ENCODE measurements at regions not wholly inside any gene's neighbourhood (a gene's known extent, or its start where the extent isn't known, plus 50 kb on each side); places are given as distances from the start of the nearest gene placed in this dataset.

DNA sequence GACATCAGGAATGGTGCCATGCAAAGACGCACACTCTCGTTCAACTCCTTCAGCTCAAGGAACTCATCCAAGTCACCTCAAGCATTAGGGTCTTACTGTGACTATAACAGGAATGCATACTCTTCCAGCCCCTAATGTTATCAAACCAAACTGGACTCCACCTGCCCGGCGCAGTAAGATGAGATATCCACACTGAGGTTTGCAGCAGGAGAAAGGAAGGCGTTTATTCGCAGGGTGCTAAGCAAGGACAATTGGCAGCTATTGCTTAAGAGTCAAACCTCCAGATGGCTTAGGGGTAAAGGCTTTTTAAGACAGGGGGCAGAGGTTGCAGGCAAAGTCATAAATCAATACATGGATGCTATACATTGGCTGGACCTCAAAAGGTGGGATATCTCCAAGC, 159.4 kb upstream of the TAB2 start:
- no peaks in the 10 kb centered on the region for H4K20me1 ChIP-seq (ENCODE audit: low read length)
- no peaks in the 10 kb centered on the region for H3K27me3 ChIP-seq (ENCODE audit: low read length)
- ChIA-PET CTCF (no interaction called here), POLR2A (ENCODE audit: unreplicated experiment) (no interaction called here)
- no peaks in the 10 kb centered on the region for H3K79me2 ChIP-seq (ENCODE audit: low read length)
- H3K4me2 ChIP-seq (ENCODE audit: low read length) = no peak overlapping the region
- no peaks in the 10 kb centered on the region for H3K36me3 ChIP-seq (ENCODE audit: low read depth, low read length)
- H3K9ac ChIP-seq (ENCODE audit: low read length) = no peak overlapping the region
- H3K4me3 ChIP-seq (ENCODE audit: low read length) = no peak overlapping the region
- DNase-seq (no peak), ATAC-seq (no peak)
- H3K27ac ChIP-seq (ENCODE audit: low read length) = no peak overlapping the region
- no peak overlapping the region for H2AFZ ChIP-seq (ENCODE audit: low read length)
- no peaks in the 10 kb centered on the region for H3K9me2 ChIP-seq (replicated peaks; ENCODE audit: low read length)
- TF ChIP-seq, protein P1, sequence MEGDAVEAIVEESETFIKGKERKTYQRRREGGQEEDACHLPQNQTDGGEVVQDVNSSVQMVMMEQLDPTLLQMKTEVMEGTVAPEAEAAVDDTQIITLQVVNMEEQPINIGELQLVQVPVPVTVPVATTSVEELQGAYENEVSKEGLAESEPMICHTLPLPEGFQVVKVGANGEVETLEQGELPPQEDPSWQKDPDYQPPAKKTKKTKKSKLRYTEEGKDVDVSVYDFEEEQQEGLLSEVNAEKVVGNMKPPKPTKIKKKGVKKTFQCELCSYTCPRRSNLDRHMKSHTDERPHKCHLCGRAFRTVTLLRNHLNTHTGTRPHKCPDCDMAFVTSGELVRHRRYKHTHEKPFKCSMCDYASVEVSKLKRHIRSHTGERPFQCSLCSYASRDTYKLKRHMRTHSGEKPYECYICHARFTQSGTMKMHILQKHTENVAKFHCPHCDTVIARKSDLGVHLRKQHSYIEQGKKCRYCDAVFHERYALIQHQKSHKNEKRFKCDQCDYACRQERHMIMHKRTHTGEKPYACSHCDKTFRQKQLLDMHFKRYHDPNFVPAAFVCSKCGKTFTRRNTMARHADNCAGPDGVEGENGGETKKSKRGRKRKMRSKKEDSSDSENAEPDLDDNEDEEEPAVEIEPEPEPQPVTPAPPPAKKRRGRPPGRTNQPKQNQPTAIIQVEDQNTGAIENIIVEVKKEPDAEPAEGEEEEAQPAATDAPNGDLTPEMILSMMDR (conservative IDR thresholded peaks at IDR 0.05; ENCODE audit: low read depth, low read length) = no peak
- TF ChIP-seq EZH2phosphoT487 (IDR thresholded peaks at IDR 0.05; ENCODE audit: borderline replicate concordance, low read length) (no peak), EZH2 (IDR thresholded peaks at IDR 0.05; ENCODE audit: low read length, unreplicated experiment) (no peak)
- intact Hi-C loops (cut with micrococcal nuclease) = no loop called here
- H3K4me1 ChIP-seq (ENCODE audit: insufficient read depth, low read length) = no peaks in the 10 kb centered on the region
- no peaks in the 10 kb centered on the region for H3F3A ChIP-seq (ENCODE audit: low read length, unreplicated experiment)
- no peaks in the 10 kb centered on the region for H3K9me3 ChIP-seq (ENCODE audit: low read length)
- no TSS peak for BruUV-seq (replicated peaks)

GRCh38 chr6:149160943-149161342, 156.6 kb upstream of the TAB2 start:
- POLR2A ChIA-PET (ENCODE audit: unreplicated experiment) = no interaction called here
- Histone ChIP-seq H3K9ac (ENCODE audit: low read length) (no peak overlapping the region), H3K79me2 (ENCODE audit: low read length) (no peaks in the 10 kb centered on the region), H3K27ac (ENCODE audit: low read length) (no peak overlapping the region), H3F3A (ENCODE audit: low read length, unreplicated experiment) (no peaks in the 10 kb centered on the region), H3K4me1 (ENCODE audit: insufficient read depth, low read length) (0 out of 2 replicates have a peak, but pooled peaks cover under 1% of the 10 kb centered on the region), H3K4me3 (ENCODE audit: low read length) (no peak overlapping the region), H4K20me1 (ENCODE audit: low read length) (no peaks in the 10 kb centered on the region), H3K36me3 (ENCODE audit: low read depth, low read length) (no peaks in the 10 kb centered on the region), H3K27me3 (ENCODE audit: low read length) (no peaks in the 10 kb centered on the region), H3K9me3 (ENCODE audit: low read length) (no peaks in the 10 kb centered on the region), H3K4me2 (ENCODE audit: low read length) (no peak overlapping the region), H2AFZ (ENCODE audit: low read length) (no peak overlapping the region), H3K9me2 (replicated peaks; ENCODE audit: low read length) (no peaks in the 10 kb centered on the region)
- intact Hi-C loops (cut with micrococcal nuclease) = no loop called here
- TF ChIP-seq EZH2 (IDR thresholded peaks at IDR 0.05; ENCODE audit: low read length, unreplicated experiment) (no peak), EZH2phosphoT487 (IDR thresholded peaks at IDR 0.05; ENCODE audit: borderline replicate concordance, low read length) (no peak)
- TF ChIP-seq, protein P1 (conservative IDR thresholded peaks at IDR 0.05; ENCODE audit: low read depth, low read length) = no peak
- CTCF ChIA-PET = no interaction called here
- ATAC-seq = no peak
- no TSS peak for BruUV-seq (replicated peaks)
- DNase-seq = peak; percentile 10

DNA sequence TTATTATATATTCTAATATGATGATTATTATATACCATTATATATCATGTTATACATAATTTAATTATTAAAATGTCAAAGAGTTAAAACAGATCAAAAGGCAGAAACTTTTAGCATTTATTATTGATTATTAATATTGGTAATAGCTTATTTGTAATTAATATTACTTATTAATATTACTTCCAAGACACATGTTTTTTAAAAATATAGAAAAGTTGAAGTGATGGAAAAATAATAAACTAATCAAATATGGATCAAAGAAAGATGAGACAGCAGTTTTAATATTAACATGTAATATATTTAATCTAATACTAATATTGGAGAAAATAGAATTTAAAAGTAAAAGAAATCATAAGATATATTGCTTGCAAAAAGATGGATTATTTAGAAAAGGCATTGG, 154.6 kb upstream of the TAB2 start:
- ChIA-PET POLR2A (ENCODE audit: unreplicated experiment) (no interaction called here), CTCF (no interaction called here)
- no peaks in the 10 kb centered on the region for H3F3A ChIP-seq (ENCODE audit: low read length, unreplicated experiment)
- ATAC-seq (no peak), DNase-seq (no peak)
- no peak overlapping the region for H3K4me3 ChIP-seq (ENCODE audit: low read length)
- no peaks in the 10 kb centered on the region for H3K9me3 ChIP-seq (ENCODE audit: low read length)
- no peak overlapping the region for H3K4me2 ChIP-seq (ENCODE audit: low read length)
- H3K36me3 ChIP-seq (ENCODE audit: low read depth, low read length) = no peaks in the 10 kb centered on the region
- TF ChIP-seq, protein P1 (conservative IDR thresholded peaks at IDR 0.05; ENCODE audit: low read depth, low read length) = no peak
- TF ChIP-seq EZH2 (IDR thresholded peaks at IDR 0.05; ENCODE audit: low read length, unreplicated experiment) (no peak), EZH2phosphoT487 (IDR thresholded peaks at IDR 0.05; ENCODE audit: borderline replicate concordance, low read length) (no peak)
- H3K9me2 ChIP-seq (replicated peaks; ENCODE audit: low read length) = no peaks in the 10 kb centered on the region
- BruUV-seq (replicated peaks) = no TSS peak
- no peak overlapping the region for H3K27ac ChIP-seq (ENCODE audit: low read length)
- intact Hi-C loops (cut with micrococcal nuclease) = no loop called here
- H2AFZ ChIP-seq (ENCODE audit: low read length) = no peak overlapping the region
- H4K20me1 ChIP-seq (ENCODE audit: low read length) = no peaks in the 10 kb centered on the region
- no peaks in the 10 kb centered on the region for H3K27me3 ChIP-seq (ENCODE audit: low read length)
- no peaks in the 10 kb centered on the region for H3K79me2 ChIP-seq (ENCODE audit: low read length)
- no peak overlapping the region for H3K9ac ChIP-seq (ENCODE audit: low read length)
- peaks cover 11% of the 10 kb centered on the region for H3K4me1 ChIP-seq (ENCODE audit: insufficient read depth, low read length)
